NCI-H524 (cell line): ENCODE measurements at regions not wholly inside any gene's neighbourhood (a gene's known extent, or its start where the extent isn't known, plus 50 kb on each side); places are given as distances from the start of the nearest gene placed in this dataset.

Experiments
- DNase-seq, 2 experiments: peaks; one replicate each; lab custom pipeline; 2025; lab: John Stamatoyannopoulos, UW

GRCh38 chr17:79317916-79318315 is 243.3 kb downstream of the ENGASE start:
- DNase-seq, result no peak

DNA sequence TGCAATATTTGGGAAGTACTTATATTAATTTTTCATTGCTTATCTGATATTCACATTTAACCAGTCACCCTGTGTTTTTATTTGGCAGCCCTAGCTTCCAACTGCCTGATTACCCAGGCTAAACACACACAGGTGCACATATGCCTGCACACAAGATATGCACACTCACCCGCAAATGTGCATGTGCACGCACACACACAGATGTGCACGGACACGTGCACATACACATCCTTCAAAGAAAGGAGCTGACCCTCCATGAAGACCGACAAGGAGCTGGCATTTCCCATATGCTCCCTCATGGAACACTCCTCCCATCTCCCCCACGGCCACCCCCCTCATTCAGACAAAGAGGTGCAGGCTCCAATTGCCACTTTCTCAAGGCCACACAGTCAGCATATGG is 242.2 kb downstream of the ENGASE start:
- no peak for DNase-seq

- DNase-seq, result no peak
These were observed 240.9 kb downstream of the ENGASE start for GRCh38 chr17:79315358-79316105.

GRCh38 chr17:79314617-79315357 is 240.2 kb downstream of the ENGASE start:
- DNase-seq, result no peak

DNA sequence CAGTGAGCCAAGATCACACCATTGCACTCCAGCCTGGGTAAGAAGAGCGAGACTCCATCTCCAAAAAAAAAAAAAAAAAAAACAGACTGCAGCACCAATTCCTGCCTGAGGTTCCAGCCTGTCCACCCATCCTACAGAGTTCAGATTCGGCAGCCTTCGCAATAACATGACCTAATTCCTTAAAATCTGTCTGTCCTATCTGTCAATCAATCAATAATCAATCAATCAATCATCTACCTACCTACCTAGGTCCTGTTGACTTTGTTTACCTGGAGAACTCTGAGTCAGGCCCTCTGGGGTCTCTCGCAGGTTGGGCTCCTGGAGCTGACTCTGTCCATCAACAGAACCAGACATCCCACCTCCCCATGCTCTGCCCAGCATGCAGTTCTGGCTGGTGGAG is 236.7 kb downstream of the ENGASE start:
- no peak for DNase-seq

- DNase-seq, result no peak
These were observed 232.0 kb downstream of the ENGASE start for GRCh38 chr17:79306424-79307318.

DNA sequence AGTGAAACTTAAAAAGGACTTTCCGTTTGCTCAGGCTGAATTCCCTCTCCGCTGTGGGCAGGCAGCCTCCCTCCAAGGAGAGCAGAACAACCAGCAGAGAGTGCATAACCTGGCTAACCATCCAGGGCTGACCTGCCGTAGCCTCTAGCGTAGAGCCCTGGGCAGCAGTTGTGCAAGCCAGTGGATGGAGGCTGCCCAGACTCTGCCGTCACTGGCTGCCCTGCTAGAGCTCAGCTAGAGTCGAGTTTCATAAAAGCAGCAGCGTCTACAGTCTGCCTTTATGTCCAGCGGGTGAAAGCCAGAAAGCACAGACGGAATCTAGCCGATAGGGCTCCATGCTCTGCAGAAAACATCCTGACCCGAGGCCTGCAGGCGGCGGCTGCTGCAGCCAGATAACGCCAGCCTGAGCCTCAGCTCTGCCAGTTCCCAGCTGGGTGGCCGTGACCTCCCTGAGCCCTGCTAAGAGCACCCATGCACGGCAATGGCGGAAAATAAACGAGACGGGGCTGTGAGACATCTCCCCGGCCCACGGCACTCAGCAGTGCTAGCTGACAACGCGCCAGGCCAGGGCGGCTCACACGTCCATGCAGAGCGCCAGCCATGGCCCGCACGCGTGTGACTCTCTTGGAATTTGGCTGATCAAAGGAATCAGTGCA is 231.3 kb downstream of the ENGASE start:
- no peak for DNase-seq

GRCh38 chr17:79305376-79305767 is 230.7 kb downstream of the ENGASE start:
- DNase-seq, result no peak

- no peak for DNase-seq
These were observed 230.3 kb downstream of the ENGASE start for GRCh38 chr17:79304884-79305283.

DNA sequence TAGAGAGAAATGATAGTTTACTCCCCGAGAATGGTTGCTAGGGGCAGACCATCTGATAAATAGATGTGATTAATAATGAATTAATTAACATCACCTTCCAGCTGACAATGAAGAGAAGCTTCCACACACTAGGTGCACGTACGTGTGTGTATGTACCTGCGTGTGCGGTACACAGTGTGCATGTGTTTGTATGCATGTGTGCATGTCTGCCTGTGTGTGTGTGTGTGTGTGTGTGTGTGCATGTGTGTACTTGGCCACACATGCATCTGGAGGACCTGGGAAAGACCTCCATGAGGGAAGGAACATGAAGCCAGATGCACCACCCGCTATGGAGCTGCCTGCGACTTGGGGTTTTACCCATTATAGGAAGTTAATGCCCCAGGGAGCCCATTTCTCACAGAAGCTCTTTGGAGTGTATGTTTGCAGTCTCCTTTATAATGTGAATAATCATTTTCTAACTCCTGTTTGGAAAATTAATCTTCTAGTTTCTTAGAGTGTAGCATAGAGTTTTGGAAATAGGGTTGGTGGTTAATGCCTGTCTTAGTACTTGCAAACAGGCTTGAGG is 229.1 kb downstream of the ENGASE start:
- no peak for DNase-seq

DNA sequence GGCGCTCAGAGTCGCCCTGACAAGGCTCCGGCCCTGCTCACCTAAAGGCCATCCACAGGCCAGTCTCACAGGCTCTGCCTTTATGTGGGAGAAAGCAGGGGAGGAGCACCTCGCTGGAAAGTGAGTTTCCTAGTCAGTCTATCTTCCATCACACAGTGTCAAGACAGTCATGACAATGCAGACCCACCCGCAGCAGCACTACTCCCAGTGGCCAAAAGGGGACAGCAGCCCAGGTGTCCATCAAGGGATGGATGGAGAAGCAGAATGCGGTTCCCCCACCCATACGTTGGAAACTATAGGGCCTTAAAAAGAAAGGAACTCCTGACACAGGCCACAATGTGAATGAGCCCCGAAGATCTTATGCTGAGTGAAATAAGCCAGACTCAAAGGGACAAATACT is 226.8 kb downstream of the ENGASE start:
- no peak for DNase-seq

DNA sequence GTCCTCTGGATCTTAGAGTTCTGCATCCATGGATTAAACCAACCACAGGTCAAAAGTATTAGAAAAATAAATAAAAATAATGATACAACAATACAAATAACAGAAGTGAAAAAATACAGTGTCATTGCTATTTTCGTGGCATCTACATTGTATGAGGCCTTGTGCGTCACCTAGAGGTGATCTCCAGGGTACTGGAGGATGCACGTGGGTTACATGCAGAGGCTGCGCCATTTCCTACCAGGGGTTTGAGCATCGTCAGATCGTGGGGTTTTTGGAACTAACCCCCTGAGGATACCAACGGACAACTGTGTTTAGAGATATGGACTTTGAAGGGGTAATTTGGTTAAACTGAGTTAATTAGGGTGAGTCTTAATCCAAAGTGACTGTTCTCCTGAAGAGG is 224.7 kb downstream of the ENGASE start:
- DNase-seq, result no peak

DNA sequence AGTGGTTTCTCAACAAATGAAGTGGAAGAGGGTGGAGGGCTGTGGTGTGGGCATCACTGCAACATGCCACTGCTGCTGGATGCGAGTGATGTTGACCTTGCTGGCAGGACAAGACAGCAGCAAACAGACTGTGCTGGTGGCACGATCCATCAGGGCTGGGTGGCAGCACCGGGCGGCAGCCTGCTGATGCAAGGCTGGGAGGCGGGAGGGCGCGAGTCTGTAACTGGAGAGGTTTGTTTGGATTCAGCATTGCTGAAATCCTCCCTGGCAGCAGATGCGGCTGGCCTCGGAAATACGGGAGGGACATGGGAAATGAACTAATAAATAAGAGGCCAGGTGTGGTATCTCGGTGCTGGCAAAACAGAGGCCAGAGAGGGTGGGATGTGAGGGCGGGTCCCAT is 224.2 kb downstream of the ENGASE start:
- peak in 1 of 2 experiments; percentile 45 for DNase-seq

DNA sequence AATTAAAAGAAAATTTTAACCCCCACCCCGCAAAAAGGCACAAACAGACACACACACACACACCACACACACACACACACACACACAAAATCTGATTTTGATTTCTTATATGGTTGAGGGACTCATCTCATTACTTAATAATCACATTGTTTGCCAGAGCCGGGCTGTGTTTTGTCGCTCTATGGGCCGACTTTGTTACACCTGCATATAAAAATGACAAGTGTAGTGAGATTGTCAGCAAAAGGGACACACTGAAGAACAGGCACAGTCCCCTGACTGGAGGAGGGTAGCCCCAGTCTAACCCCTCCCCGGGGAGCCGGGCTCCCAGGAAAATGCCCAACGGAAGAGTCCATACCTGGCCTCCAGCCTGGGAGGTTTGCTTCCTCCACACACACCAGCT is 221.6 kb downstream of the ENGASE start:
- DNase-seq, result no peak

- no peak for DNase-seq
These were observed 220.7 kb downstream of the ENGASE start for GRCh38 chr17:79295307-79295706.

GRCh38 chr17:79294459-79295071 is 219.9 kb downstream of the ENGASE start:
- DNase-seq, result no peak

DNA sequence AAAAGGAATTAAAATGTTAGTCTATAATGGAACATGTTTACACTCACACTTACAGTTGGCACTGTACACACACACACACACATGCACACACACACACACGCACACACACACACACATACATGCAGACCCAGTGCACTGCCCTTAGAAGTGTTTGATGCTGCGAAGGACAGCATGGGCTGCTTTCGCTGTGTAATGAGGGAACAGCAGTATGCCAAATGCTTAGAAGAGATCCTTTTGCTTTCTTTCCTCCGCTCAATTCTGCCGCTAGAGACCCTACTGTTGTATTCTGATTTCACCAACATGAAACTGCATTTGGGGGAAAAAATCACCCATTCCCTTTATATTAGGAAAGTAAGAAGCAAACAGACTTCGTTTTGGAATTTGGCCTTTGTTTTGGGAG is 217.9 kb downstream of the ENGASE start:
- no peak for DNase-seq

- no peak for DNase-seq
These were observed 216.8 kb downstream of the ENGASE start for GRCh38 chr17:79291391-79291790.

- no peak for DNase-seq
These were observed 216.1 kb downstream of the ENGASE start for GRCh38 chr17:79290726-79291125.

GRCh38 chr17:79288950-79289349 is 214.3 kb downstream of the ENGASE start:
- DNase-seq, result no peak

- no peak for DNase-seq
These were observed 211.8 kb downstream of the ENGASE start for GRCh38 chr17:79286440-79286839.
